HFFc6 (cell line): ENCODE measurements at regions not wholly inside any gene's neighbourhood (a gene's known extent, or its start where the extent isn't known, plus 50 kb on each side); places are given as distances from the start of the nearest gene placed in this dataset.

Experiments used
- DNase-seq: peaks from one replicate; pipeline ENCODE4 v3.0.0-alpha.2; 2018
- H3K27ac Mint-ChIP-seq: 2 replicates; pipeline ENCODE4 v1.8.0; 2020; ENCODE audit warnings: mild to moderate bottlenecking, mixed read lengths
- H3K27me3 Mint-ChIP-seq: 2 replicates; pipeline ENCODE4 v1.8.0; 2021; ENCODE audit warnings: mild to moderate bottlenecking, moderate library complexity, mixed read lengths; ENCODE audit not compliant: insufficient read depth
- H3K36me3 Mint-ChIP-seq: 2 replicates; pipeline ENCODE4 v1.8.0; 2021; ENCODE audit warnings: low read depth, mixed read lengths
- H3K4me1 Mint-ChIP-seq: 2 replicates; pipeline ENCODE4 v1.8.0; 2020; ENCODE audit warnings: low read depth, mixed read lengths
- H3K4me3 Mint-ChIP-seq: 2 replicates; pipeline ENCODE4 v1.8.0; 2020; ENCODE audit warnings: mild to moderate bottlenecking, moderate library complexity, mixed read lengths
- H3K9me3 Mint-ChIP-seq: 2 replicates; pipeline ENCODE4 v1.8.0; 2020; ENCODE audit warnings: mild to moderate bottlenecking, mixed read lengths
- TF ChIP-seq, protein P1 (sequence below): fragments of 200-600 bp; sonication (generic); IDR thresholded peaks from 2 replicates; pipeline ENCODE4 v1.5.0; 2021; ENCODE audit warnings: antibody characterized with exemption, mild to moderate bottlenecking

DNA sequence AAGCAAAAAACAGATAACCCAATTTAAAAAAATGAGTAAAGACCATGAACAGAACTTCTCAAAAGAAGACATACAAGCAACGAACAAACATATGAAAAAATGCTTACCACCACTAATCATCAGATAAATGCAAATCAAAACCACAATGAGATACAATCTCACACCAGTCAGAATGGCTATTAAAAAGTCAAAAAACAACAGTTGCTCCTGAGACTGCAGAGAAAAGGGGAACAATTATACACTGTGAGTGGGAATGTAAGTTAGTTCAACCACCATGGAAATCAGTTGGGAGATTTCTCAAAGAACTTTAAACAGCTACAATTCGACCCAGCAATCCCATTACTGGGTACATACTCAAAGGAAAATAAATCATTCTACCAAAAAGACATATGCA lies 131.6 kb downstream of the PTGER3 start:
- DNase-seq = no peak
- TF ChIP-seq, protein P1, sequence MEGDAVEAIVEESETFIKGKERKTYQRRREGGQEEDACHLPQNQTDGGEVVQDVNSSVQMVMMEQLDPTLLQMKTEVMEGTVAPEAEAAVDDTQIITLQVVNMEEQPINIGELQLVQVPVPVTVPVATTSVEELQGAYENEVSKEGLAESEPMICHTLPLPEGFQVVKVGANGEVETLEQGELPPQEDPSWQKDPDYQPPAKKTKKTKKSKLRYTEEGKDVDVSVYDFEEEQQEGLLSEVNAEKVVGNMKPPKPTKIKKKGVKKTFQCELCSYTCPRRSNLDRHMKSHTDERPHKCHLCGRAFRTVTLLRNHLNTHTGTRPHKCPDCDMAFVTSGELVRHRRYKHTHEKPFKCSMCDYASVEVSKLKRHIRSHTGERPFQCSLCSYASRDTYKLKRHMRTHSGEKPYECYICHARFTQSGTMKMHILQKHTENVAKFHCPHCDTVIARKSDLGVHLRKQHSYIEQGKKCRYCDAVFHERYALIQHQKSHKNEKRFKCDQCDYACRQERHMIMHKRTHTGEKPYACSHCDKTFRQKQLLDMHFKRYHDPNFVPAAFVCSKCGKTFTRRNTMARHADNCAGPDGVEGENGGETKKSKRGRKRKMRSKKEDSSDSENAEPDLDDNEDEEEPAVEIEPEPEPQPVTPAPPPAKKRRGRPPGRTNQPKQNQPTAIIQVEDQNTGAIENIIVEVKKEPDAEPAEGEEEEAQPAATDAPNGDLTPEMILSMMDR = no peak
- H3K4me3 Mint-ChIP-seq = no peak overlapping the region
- H3K27me3 Mint-ChIP-seq = no peaks in the 10 kb centered on the region
- H3K27ac Mint-ChIP-seq = no peak overlapping the region
- peaks cover 6% of the 10 kb centered on the region; the same call in 1 of the 2 replicates for H3K36me3 Mint-ChIP-seq
- peaks cover 19% of the 10 kb centered on the region for H3K9me3 Mint-ChIP-seq
- H3K4me1 Mint-ChIP-seq = no peaks in the 10 kb centered on the region

- Mint-ChIP-seq H3K9me3 (peaks cover 23% of the 10 kb centered on the region), H3K4me3 (no peak overlapping the region), H3K36me3 (0 out of 2 replicates have a peak, but pooled peaks cover 8% of the 10 kb centered on the region), H3K4me1 (no peaks in the 10 kb centered on the region), H3K27ac (no peak overlapping the region), H3K27me3 (no peaks in the 10 kb centered on the region)
- DNase-seq = no peak
- TF ChIP-seq, protein P1 = no peak
Observed at GRCh38 chr1:70919706-70920323, 127.8 kb downstream of the PTGER3 start.
